Endodermal cell (in vitro differentiated cells): ENCODE measurements at regions not wholly inside any gene's neighbourhood (a gene's known extent, or its start where the extent isn't known, plus 50 kb on each side); places are given as distances from the start of the nearest gene placed in this dataset.
"Not testable (repeated sequence)": the region's sequence is repeated elsewhere in the genome, so short reads cannot be mapped to it uniquely, and the experiment has no call there.

Experiments
- DNase-seq: peaks from one replicate; pipeline ENCODE4 v3.0.0-alpha.2; 2017
- H3K27ac ChIP-seq: 2 replicates; pipeline ENCODE4 v1.5.1; 2013; ENCODE audit warnings: mild to moderate bottlenecking, low read depth, low read length, moderate library complexity
- H3K27me3 ChIP-seq: 2 replicates; pipeline ENCODE4 v1.6.1; 2013; ENCODE audit warnings: mild to moderate bottlenecking, low read length, moderate library complexity; ENCODE audit not compliant: insufficient read depth, control insufficient read depth, poor library complexity, severe bottlenecking
- H3K36me3 ChIP-seq: 2 replicates; pipeline ENCODE4 v1.7.0; 2013; ENCODE audit warnings: mild to moderate bottlenecking, low read length, moderate library complexity; ENCODE audit not compliant: control insufficient read depth, insufficient read depth
- H3K4me1 ChIP-seq: one replicate; pipeline ENCODE4 v1.7.0; 2013; ENCODE audit warnings: low read length; ENCODE audit not compliant: control insufficient read depth, insufficient read depth
- H3K4me3 ChIP-seq: 2 replicates; pipeline ENCODE4 v1.5.1; 2013; ENCODE audit warnings: mild to moderate bottlenecking, low read length, moderate library complexity
- H3K9ac ChIP-seq: 2 replicates; pipeline ENCODE4 v1.6.1; 2013; ENCODE audit warnings: mild to moderate bottlenecking, low read length, moderate library complexity; ENCODE audit not compliant: poor library complexity, severe bottlenecking; ENCODE audit errors: extremely low read depth
- H3K9me3 ChIP-seq: 2 replicates; pipeline ENCODE4 v1.6.1; 2013; ENCODE audit warnings: mild to moderate bottlenecking, low read length, moderate library complexity; ENCODE audit not compliant: control insufficient read depth
- H3K27ac Mint-ChIP-seq: 2 replicates; pipeline ENCODE4 v1.8.0; 2020; ENCODE audit warnings: mixed read lengths
- H3K27me3 Mint-ChIP-seq: 2 replicates; pipeline ENCODE4 v1.8.0; 2021; ENCODE audit warnings: mild to moderate bottlenecking, mixed read lengths; ENCODE audit not compliant: insufficient read depth
- H3K36me3 Mint-ChIP-seq: 2 replicates; pipeline ENCODE4 v1.8.0; 2020; ENCODE audit warnings: low read depth, mixed read lengths
- H3K4me1 Mint-ChIP-seq: 2 replicates; pipeline ENCODE4 v1.8.0; 2020; ENCODE audit warnings: mixed read lengths
- H3K4me3 Mint-ChIP-seq: 2 replicates; pipeline ENCODE4 v1.8.0; 2020; ENCODE audit warnings: mild to moderate bottlenecking, moderate library complexity, mixed read lengths
- H3K9me3 Mint-ChIP-seq: 2 replicates; pipeline ENCODE4 v1.8.0; 2020; ENCODE audit warnings: mild to moderate bottlenecking, mixed read lengths
- WGBS, 2 experiments: methylation state at CpG; one replicate each; pipeline versions ENCODE4 v1.1.5 to v1.1.7; 2013; ENCODE audit warnings: missing lambda C conversion rate in 2 of 2, mixed read lengths in 1 of 2; ENCODE audit not compliant: insufficient coverage in 1 of 2, insufficient read length in 1 of 2; 5-methylcytosine and 5-hydroxymethylcytosine counted together
- TF ChIP-seq, protein P1 (sequence below): fragments of 200-600 bp; sonication (generic); conservative IDR thresholded peaks from 2 replicates; pipeline ENCODE4 v1.5.0; 2021; ENCODE audit warnings: antibody characterized with exemption, mild to moderate bottlenecking

DNA sequence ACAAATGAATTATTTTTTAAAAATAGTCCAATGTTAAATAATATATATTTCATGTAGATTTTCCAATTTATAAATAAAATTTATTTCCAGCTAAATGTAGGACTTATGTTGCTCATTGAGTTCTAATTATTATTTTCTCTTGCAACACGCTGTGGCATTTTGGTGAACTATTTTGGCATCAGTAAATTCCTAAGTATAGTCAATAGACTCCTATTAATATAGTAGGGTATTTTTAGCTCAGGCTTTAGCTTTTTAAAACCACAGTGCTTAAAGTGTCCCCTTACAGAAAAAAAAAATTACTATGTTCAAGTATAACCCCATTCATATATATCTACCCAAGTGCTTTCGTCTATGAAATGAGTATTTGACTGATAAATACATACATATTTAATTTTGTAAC is 919.2 kb upstream of the SOX9 start:
- Histone ChIP-seq H3K4me1 (no peaks in the 10 kb centered on the region), H3K9ac (no peak overlapping the region), H3K27ac (no peak overlapping the region), H3K36me3 (no peaks in the 10 kb centered on the region), H3K27me3 (no peaks in the 10 kb centered on the region), H3K4me3 (no peak overlapping the region), H3K9me3 (no peaks in the 10 kb centered on the region)
- no peaks in the 10 kb centered on the region for H3K36me3 Mint-ChIP-seq
- peaks cover 4% of the 10 kb centered on the region for H3K27me3 Mint-ChIP-seq
- no peaks in the 10 kb centered on the region for H3K9me3 Mint-ChIP-seq
- no peak overlapping the region for H3K4me3 Mint-ChIP-seq
- TF ChIP-seq, protein P1, sequence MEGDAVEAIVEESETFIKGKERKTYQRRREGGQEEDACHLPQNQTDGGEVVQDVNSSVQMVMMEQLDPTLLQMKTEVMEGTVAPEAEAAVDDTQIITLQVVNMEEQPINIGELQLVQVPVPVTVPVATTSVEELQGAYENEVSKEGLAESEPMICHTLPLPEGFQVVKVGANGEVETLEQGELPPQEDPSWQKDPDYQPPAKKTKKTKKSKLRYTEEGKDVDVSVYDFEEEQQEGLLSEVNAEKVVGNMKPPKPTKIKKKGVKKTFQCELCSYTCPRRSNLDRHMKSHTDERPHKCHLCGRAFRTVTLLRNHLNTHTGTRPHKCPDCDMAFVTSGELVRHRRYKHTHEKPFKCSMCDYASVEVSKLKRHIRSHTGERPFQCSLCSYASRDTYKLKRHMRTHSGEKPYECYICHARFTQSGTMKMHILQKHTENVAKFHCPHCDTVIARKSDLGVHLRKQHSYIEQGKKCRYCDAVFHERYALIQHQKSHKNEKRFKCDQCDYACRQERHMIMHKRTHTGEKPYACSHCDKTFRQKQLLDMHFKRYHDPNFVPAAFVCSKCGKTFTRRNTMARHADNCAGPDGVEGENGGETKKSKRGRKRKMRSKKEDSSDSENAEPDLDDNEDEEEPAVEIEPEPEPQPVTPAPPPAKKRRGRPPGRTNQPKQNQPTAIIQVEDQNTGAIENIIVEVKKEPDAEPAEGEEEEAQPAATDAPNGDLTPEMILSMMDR = no peak
- no peaks in the 10 kb centered on the region for H3K4me1 Mint-ChIP-seq
- DNase-seq = no peak
- no peak overlapping the region for H3K27ac Mint-ChIP-seq
- WGBS, 2 experiments = 60% methylated on average over 1 of the region's 2 CpGs; no CpG with 5 or more reads in 1 of the 2 experiments

DNA sequence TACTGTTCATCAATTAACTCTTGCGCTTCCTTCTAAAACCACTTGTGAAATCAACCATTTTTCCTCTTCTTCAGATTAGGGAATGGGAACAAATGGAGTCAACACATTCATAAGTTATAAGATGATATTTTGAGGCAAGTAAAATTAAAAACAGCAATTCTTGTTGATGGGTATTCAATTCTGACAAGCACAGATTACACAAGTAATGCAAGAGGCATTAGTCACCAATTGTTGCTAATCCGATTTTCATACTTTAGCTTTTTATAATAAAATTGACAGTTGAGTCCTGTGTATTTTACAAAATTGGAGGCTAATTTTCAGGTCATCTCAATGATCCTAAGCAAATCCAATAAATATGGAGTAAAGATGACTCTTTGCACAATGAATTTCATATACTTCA is 918.4 kb upstream of the SOX9 start:
- no peaks in the 10 kb centered on the region for H3K9me3 Mint-ChIP-seq
- H3K4me3 Mint-ChIP-seq = no peak overlapping the region
- H3K36me3 Mint-ChIP-seq = no peaks in the 10 kb centered on the region
- TF ChIP-seq, protein P1 = no peak
- H3K4me3 ChIP-seq = no peak overlapping the region
- no peaks in the 10 kb centered on the region for H3K4me1 ChIP-seq
- no peaks in the 10 kb centered on the region for H3K9me3 ChIP-seq
- H3K36me3 ChIP-seq = no peaks in the 10 kb centered on the region
- H3K27me3 Mint-ChIP-seq = peaks cover 2% of the 10 kb centered on the region
- no peaks in the 10 kb centered on the region for H3K4me1 Mint-ChIP-seq
- no peak overlapping the region for H3K27ac Mint-ChIP-seq
- H3K27ac ChIP-seq = no peak overlapping the region
- DNase-seq = no peak
- WGBS, 2 experiments = 100% methylated on average over 2 of the region's 2 CpGs; no CpG with 5 or more reads in 1 of the 2 experiments
- H3K9ac ChIP-seq = no peak overlapping the region
- no peaks in the 10 kb centered on the region for H3K27me3 ChIP-seq

DNA sequence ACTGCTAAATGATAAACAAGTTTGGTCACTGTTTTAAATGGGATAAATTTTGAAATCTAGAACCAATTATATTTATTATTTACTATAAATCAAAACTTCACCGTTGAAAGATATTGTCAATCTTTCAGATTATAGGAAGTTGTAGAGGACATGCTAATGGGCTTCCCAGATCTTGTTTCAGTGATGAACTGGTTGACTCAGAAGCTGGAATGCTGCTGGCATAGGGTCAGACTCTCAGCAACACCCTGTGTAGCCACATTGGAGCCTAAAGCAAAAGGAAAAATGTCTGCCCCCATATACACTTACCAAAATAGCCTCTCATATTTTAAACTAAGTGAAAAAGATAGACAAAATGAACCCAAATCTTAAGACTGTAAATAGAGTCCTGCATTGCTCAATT is 916.9 kb upstream of the SOX9 start:
- Histone ChIP-seq H3K27ac (no peak overlapping the region), H3K4me3 (no peak overlapping the region), H3K9me3 (no peaks in the 10 kb centered on the region), H3K36me3 (no peaks in the 10 kb centered on the region), H3K9ac (no peak overlapping the region), H3K4me1 (no peaks in the 10 kb centered on the region), H3K27me3 (no peaks in the 10 kb centered on the region)
- Mint-ChIP-seq H3K4me1 (no peaks in the 10 kb centered on the region), H3K27ac (no peak overlapping the region), H3K9me3 (no peaks in the 10 kb centered on the region), H3K27me3 (peaks cover 2% of the 10 kb centered on the region), H3K36me3 (no peaks in the 10 kb centered on the region), H3K4me3 (no peak overlapping the region)
- DNase-seq = no peak
- TF ChIP-seq, protein P1 = no peak
- 64% methylated on average over 1 of the region's 1 CpG; no CpG with 5 or more reads in 1 of the 2 experiments for WGBS, 2 experiments

DNA sequence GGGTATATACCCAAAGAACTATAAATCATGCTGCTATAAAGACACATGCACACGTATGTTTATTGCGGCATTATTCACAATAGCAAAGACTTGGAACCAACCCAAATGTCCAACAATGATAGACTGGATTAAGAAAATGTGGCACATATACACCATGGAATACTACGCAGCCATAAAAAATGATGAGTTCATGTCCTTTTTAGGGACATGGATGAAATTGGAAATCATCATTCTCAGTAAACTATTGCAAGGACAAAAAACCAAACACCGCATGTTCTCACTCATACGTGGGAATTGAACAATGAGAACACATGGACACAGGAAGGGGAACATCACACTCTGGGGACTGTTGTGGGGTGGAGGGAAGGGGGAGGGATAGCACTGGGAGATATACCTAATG is 914.9 kb upstream of the SOX9 start:
- not testable (repeated sequence) for H3K9me3 Mint-ChIP-seq, H3K27me3 Mint-ChIP-seq, H3K4me3 Mint-ChIP-seq, H3K9ac ChIP-seq, H3K9me3 ChIP-seq, H3K27ac Mint-ChIP-seq, H3K36me3 ChIP-seq, H3K36me3 Mint-ChIP-seq, H3K27me3 ChIP-seq, H3K4me1 Mint-ChIP-seq, H3K27ac ChIP-seq, H3K4me3 ChIP-seq, DNase-seq, H3K4me1 ChIP-seq
- WGBS, 2 experiments = 100% methylated on average over 1 of the region's 5 CpGs
